Stimulated activated CD4-positive, alpha-beta T cell treated with anti-CD3 and anti-CD28 coated beads, Interleukin-2, amount 100 ng/mL, for 4 hours (primary cell): ENCODE measurements at regions not wholly inside any gene's neighbourhood (a gene's known extent, or its start where the extent isn't known, plus 50 kb on each side); places are given as distances from the start of the nearest gene placed in this dataset.

Experiments
- DNase-seq: peaks from one replicate; pipeline ENCODE4 v3.0.0-alpha.2; 2020; ENCODE audit warnings: low read depth

GRCh38 chr9:73558471-73558870 lies 406.8 kb downstream of the ANXA1 start:
- no peak for DNase-seq

GRCh38 chr9:73565026-73565425 lies 413.4 kb downstream of the ANXA1 start:
- no peak for DNase-seq

GRCh38 chr9:73565833-73566465 lies 414.3 kb downstream of the ANXA1 start:
- DNase-seq, result no peak

GRCh38 chr9:73566627-73567026 lies 415.0 kb downstream of the ANXA1 start:
- DNase-seq, result no peak

- no peak for DNase-seq
Measured at GRCh38 chr9:73573235-73573634, 421.6 kb downstream of the ANXA1 start.

GRCh38 chr9:73575101-73576060 lies 423.7 kb downstream of the ANXA1 start:
- DNase-seq, result no peak

- DNase-seq, result no peak
Measured at GRCh38 chr9:73577848-73578247, 426.2 kb downstream of the ANXA1 start.

DNA sequence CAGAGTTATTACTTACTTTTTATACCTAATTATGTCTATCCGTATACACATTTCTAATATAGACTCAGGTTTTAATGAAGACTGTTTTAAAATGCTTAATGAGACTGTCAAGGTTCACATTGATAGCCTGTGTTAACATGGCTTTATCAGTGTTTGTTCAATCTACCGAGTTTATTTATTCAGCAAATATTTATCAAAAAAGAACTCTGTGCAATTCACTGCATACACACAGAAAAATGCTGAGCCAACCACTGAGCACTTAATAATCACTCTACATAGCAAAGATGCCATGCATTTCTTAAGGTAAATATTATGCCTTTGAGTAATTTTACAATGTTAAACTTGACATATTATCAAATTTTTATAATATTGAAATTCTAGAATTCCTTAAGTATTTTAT lies 428.2 kb downstream of the ANXA1 start:
- no peak for DNase-seq

DNA sequence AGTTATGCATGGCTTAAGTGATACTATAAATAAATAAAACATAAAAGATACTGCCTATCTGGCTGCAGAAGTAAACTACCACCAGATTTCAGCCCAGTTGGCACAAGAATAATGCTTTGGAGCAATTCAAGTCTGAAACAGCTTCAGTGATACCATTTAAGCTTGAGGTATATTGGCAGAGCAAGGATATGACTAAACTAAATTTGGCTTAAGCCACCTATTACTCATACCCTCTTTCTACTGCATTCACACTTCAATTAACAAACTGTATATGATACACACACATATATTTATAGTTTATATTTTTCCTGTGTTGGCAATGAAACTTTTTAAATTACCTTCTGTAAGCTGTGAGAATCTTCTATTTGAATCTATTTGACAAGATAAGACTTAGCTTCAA lies 431.9 kb downstream of the ANXA1 start:
- DNase-seq, result no peak

DNA sequence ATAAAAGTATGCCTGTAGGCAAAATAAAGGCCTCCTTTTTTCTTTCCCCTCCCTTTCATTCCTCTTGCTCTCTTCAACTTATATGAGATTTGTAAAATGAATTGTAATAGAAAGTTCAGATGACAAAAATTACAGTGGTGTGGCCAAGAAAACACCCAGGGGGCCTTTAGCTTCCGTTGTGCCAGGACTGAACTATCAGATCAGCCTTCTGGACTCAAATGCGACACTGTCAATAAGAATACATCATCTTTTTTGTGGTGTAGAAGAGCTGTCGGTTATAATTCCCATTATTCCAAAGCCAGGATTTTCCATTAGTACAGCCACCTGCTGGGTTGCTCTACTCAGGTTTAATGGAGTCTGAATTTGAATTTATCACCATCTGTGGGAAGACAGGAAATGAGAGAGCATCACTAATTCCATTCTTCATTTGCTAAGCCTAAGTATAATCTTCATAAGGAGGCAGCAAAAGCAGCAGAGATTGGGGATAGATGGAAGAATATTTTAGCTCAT lies 443.4 kb downstream of the ANXA1 start:
- no peak for DNase-seq

GRCh38 chr9:73596321-73596720 lies 444.7 kb downstream of the ANXA1 start:
- no peak for DNase-seq

- DNase-seq, result no peak
Measured at GRCh38 chr9:73597039-73597438, 445.4 kb downstream of the ANXA1 start.

DNA sequence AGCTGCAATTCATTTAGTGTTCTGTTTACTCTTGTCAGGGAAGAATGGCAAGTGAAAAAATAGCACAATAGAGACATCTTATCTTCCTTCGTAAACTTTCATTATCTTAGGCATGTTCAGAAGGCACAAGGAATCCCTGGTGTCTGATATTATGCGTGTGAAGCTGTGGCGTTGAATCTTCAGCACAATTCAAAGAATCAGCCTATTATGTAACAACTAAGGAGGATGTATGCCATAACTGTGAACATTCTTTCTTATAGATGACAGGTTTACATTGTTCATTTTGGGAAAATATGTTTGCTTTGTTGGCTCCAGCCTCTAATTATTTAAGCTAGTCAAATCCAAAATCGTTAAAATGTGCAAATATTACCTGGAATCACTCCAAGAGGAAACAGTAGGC lies 446.1 kb downstream of the ANXA1 start:
- no peak for DNase-seq

GRCh38 chr9:73609381-73609780 lies 457.7 kb downstream of the ANXA1 start:
- DNase-seq, result no peak

GRCh38 chr9:73611032-73611431 lies 459.4 kb downstream of the ANXA1 start:
- DNase-seq, result no peak

DNA sequence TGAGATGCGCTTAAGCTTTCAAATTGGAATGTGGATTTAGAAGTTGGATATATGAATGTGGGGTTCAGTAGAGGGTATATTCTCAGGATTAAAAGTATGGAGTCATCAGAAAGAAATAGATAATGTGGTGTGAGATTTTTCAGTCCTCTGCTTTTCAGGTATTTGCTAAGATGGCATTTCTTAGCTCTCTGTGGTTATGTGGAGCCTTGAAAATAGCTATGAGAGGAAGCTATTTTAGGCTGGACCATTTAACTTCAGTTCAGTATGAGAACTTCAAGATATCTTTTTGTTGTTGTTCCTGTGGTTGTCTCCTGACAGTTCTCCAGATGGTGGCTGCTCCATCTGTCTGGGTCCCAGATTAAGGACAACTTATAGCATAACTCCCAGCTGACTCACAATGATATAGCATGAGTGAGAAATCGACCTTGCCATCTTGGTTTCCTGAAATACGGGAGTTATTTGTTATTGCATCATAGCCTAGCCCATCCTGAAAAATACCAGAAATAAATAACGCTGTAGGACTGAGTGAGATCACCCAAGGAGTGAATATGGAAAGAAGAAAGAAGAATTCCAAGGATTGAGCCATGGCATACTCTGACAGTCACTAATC lies 461.5 kb downstream of the ANXA1 start:
- no peak for DNase-seq

DNA sequence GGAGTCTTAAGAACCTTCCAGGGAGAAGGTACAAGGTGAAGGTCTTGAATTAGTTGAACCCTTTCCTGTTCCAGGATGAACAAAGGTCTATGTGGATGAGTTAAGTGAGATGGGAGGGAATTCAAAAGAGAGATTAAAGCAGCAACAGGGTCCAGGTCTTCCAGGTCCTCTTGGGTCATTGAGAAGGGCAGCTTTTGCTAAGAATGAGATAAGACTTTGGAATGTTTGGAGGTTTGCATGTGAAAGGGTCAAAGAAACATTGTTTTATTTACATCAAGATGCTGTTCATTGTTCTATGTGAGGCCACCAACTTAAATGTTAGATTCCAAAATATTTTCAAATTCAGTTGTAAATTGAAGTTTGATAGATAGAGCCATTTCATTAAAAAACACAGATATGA lies 463.9 kb downstream of the ANXA1 start:
- DNase-seq, result no peak

DNA sequence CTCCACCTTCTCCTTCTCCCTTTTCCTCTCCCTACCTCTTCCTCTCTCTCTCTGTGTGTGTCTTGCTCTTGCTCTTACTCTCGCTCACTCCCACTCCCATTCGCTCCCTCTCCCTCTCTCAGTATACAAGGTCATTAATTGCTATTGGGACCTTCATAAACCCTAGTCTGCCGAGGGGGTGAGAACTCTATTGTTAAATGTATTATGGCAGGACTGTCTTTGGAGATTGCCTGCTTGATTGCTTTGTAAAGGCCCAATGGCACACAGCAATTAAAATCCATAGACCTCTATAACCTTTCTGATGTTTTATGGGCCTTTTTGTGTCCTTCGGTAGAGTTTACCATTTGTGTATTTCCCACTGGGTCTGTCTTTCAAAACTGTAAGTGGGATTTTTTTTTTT lies 465.9 kb downstream of the ANXA1 start:
- DNase-seq, result no peak

GRCh38 chr9:73640971-73641370 lies 489.3 kb downstream of the ANXA1 start:
- DNase-seq, result no peak

GRCh38 chr9:73643379-73644013 lies 491.8 kb downstream of the ANXA1 start:
- DNase-seq, result no peak

DNA sequence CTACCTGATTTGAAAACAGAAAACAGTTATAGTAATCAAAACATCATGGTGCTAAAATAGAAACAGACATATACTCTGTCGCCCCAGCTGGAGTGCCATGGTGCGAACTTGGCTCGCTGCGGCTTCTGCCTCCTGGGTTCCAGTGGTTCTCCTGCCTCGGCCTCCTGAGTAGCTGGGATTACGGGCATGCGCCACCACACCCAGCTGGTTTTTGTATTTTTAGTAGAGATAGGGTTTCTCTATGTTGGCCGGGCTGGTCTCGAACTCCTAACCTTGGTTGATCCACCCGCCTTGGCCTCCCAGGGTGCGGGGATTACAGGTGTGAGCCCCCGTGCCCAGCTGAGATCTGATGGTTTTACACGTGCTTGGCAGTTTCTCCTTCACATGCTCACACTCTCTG lies 495.9 kb downstream of the ANXA1 start:
- DNase-seq, result no peak

GRCh38 chr9:73649552-73649951 lies 497.9 kb downstream of the ANXA1 start:
- DNase-seq, result no peak
